ENCODE measurements at regions not wholly inside any gene's neighbourhood (a gene's known extent, or its start where the extent isn't known, plus 50 kb on each side); places are given as distances from the start of the nearest gene placed in this dataset.

- 0 out of 2 replicates have a peak, but pooled peaks have one; percentile 9 for TF ChIP-seq CTCF (tag by site-specific recombination; IDR thresholded peaks at IDR 0.05)
- no peak for TF ChIP-seq ZNF274 (IDR thresholded peaks at IDR 0.05; ENCODE audit: low read length)
- no peak for TF ChIP-seq ZNF274 (tag by site-specific recombination; IDR thresholded peaks at IDR 0.05; ENCODE audit: borderline replicate concordance)
- TF ChIP-seq ZNF76 (tag by site-specific recombination; IDR thresholded peaks at IDR 0.05; ENCODE audit: borderline replicate concordance, low read depth) = no peak
- TF ChIP-seq ZNF121 (tag by site-specific recombination; IDR thresholded peaks at IDR 0.05) = no peak
These were observed 114.0 kb upstream of the GLS start for GRCh38 chr2:190766595-190766994.
